ENCODE measurements at regions not wholly inside any gene's neighbourhood (a gene's known extent, or its start where the extent isn't known, plus 50 kb on each side); places are given as distances from the start of the nearest gene placed in this dataset.

DNA sequence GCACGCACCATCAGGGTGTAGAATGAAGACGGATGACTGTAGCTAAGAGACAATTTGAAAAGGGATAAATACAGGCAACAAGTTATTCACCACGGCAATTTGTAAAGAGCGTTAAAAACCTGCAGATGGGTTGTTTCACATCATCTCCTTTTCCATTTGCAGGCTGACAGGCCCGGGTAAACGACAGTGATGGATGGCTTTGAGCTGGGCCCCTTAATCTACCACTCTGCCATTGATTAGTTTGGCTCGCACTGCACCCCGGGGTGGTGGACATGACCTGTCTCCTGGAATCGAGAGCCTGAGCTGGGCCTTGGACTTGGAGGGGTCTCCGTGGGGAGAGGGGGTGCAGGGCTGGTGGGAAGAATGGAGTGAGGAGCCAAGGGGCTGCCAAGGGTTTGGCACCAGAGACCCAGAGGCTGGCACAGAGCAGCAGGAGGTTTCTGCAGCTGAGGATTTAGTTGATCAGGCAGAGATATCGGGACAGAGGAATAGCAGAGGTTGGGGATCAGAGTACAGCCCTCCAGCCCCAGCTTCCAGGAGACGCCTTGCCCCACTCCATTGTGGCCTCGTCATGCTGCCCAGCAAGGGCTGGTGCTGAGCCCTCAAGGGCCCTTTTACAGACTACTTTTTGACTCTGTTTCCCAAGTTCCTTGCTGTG is 110.6 kb upstream of the NECTIN1 start:
- dilution Hi-C loops (cut with MboI; ENCODE audit: extremely low pct_ligation_motif_present, low sequenced_read_pairs), result no loop called here
- POLR2A ChIA-PET, result no interaction called here

More for the DNA sequence above, 110.6 kb upstream of the NECTIN1 start:
- H2AFZ ChIP-seq (ENCODE audit: low read depth, low read length), result no peak overlapping the region
- H3K9ac ChIP-seq (replicated peaks; ENCODE audit: extremely low read depth, insufficient read depth, low read length), result no peak overlapping the region
- no peak overlapping the region for H3K27ac ChIP-seq (ENCODE audit: insufficient read depth, low read depth, low read length)
- no peaks in the 10 kb centered on the region for H3K79me2 ChIP-seq (ENCODE audit: control insufficient read depth, insufficient read depth, low read length)
- FAIRE-seq, result no peak
- H3K36me3 ChIP-seq (ENCODE audit: control insufficient read depth in 2 of 2, extremely low read depth in 1 of 2, insufficient read depth in 2 of 2, low read length in 2 of 2), result no peaks in the 10 kb centered on the region
- H3K4me2 ChIP-seq (ENCODE audit: insufficient read depth, low read length), result no peak overlapping the region
- BruUV-seq (replicated peaks), result no TSS peak
- TF ChIP-seq, protein P1, sequence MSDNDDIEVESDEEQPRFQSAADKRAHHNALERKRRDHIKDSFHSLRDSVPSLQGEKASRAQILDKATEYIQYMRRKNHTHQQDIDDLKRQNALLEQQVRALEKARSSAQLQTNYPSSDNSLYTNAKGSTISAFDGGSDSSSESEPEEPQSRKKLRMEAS (IDR thresholded peaks at IDR 0.05; ENCODE audit: insufficient read depth, insufficient read length), result no peak
- TF ChIP-seq JUN (IDR thresholded peaks at IDR 0.05; ENCODE audit: borderline replicate concordance, insufficient read depth, insufficient read length, low read depth), result no peak
- TF ChIP-seq POLR2A (IDR thresholded peaks at IDR 0.05; ENCODE audit: low read depth, low read length), result no peak
- TF ChIP-seq FOS (IDR thresholded peaks at IDR 0.05; ENCODE audit: borderline replicate concordance, insufficient read depth, low read length), result no peak
- TF ChIP-seq POLR2AphosphoS5 (IDR thresholded peaks at IDR 0.05; ENCODE audit: insufficient read depth, low read depth, low read length), result no peak
- TF ChIP-seq, protein P2, sequence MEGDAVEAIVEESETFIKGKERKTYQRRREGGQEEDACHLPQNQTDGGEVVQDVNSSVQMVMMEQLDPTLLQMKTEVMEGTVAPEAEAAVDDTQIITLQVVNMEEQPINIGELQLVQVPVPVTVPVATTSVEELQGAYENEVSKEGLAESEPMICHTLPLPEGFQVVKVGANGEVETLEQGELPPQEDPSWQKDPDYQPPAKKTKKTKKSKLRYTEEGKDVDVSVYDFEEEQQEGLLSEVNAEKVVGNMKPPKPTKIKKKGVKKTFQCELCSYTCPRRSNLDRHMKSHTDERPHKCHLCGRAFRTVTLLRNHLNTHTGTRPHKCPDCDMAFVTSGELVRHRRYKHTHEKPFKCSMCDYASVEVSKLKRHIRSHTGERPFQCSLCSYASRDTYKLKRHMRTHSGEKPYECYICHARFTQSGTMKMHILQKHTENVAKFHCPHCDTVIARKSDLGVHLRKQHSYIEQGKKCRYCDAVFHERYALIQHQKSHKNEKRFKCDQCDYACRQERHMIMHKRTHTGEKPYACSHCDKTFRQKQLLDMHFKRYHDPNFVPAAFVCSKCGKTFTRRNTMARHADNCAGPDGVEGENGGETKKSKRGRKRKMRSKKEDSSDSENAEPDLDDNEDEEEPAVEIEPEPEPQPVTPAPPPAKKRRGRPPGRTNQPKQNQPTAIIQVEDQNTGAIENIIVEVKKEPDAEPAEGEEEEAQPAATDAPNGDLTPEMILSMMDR (IDR thresholded peaks at IDR 0.05; ENCODE audit: extremely low read depth in 1 of 2, insufficient read depth in 1 of 2, low read depth in 1 of 2, low read length in 2 of 2), result no peak
- TF ChIP-seq GATA2 (IDR thresholded peaks at IDR 0.05; ENCODE audit: insufficient read depth, insufficient read length, low read depth, low read length), result no peak
- TF ChIP-seq EZH2 (IDR thresholded peaks at IDR 0.05; ENCODE audit: borderline replicate concordance, low read depth, low read length, severe bottlenecking), result no peak
- TF ChIP-seq MYC (IDR thresholded peaks at IDR 0.05; ENCODE audit: low read depth, low read length), result no peak
- H3K9me3 ChIP-seq (replicated peaks; ENCODE audit: control insufficient read depth, insufficient read depth, low read length), result no peaks in the 10 kb centered on the region
- no peaks in the 10 kb centered on the region for H3K27me3 ChIP-seq (ENCODE audit: control insufficient read depth in 2 of 2, insufficient read depth in 2 of 2, low read length in 2 of 2)
- no peak overlapping the region for H3K4me3 ChIP-seq (replicated peaks in 1 of 3; ENCODE audit: insufficient read depth in 1 of 3, low read depth in 1 of 3, low read length in 3 of 3)
- H4K20me1 ChIP-seq (replicated peaks; ENCODE audit: control insufficient read depth, extremely low read depth, insufficient read depth, low read length), result no peaks in the 10 kb centered on the region
- DNase-seq (ENCODE audit: low read depth, low spot score), result no peak
- intact Hi-C loops (cut with micrococcal nuclease), result no loop called here
- H3K9me1 ChIP-seq (replicated peaks; ENCODE audit: control insufficient read depth, extremely low read depth, insufficient read depth, low read length), result no peaks in the 10 kb centered on the region
- CTCF ChIA-PET, result interaction anchor here (0.6 kb wide), 1 partner anchor 258 kb away, joined by 3 read pairs; no protein-coding TSS in a partner anchor
- H3K4me1 ChIP-seq (ENCODE audit: control insufficient read depth, extremely low read depth, insufficient read depth, low read length), result no peaks in the 10 kb centered on the region

Measured in endothelial cell of umbilical vein (primary cell).